ACC112 (cell line): ENCODE measurements at regions not wholly inside any gene's neighbourhood (a gene's known extent, or its start where the extent isn't known, plus 50 kb on each side); places are given as distances from the start of the nearest gene placed in this dataset.

Source experiments
- H2AFZ ChIP-seq: fragments of 200-600 bp; sonication (generic); one replicate; pipeline ENCODE4 v1.6.0; 2017; ENCODE audit warnings: antibody characterized with exemption, low read length; ENCODE audit not compliant: unreplicated experiment
- H3K27ac ChIP-seq: fragments of 200-600 bp; sonication (generic); 2 replicates; pipeline ENCODE4 v1.5.1; 2014; ENCODE audit warnings: low read depth, mild to moderate bottlenecking, antibody characterized with exemption, low read length, moderate library complexity
- H3K27me3 ChIP-seq: fragments of 200-600 bp; sonication (generic); 2 replicates; pipeline ENCODE4 v1.6.1; 2014; ENCODE audit warnings: mild to moderate bottlenecking, antibody characterized with exemption, low read length, moderate library complexity, mixed read lengths; ENCODE audit not compliant: insufficient read depth
- H3K36me3 ChIP-seq: fragments of 200-600 bp; sonication (generic); 2 replicates; pipeline ENCODE4 v1.6.1; 2016; ENCODE audit warnings: mild to moderate bottlenecking, antibody characterized with exemption, low read length, moderate library complexity, mixed read lengths; ENCODE audit not compliant: insufficient read depth
- H3K4me1 ChIP-seq: fragments of 200-600 bp; sonication (generic); one replicate; pipeline ENCODE4 v1.6.1; 2016; ENCODE audit warnings: low read length, mixed read lengths; ENCODE audit not compliant: insufficient read depth, unreplicated experiment, control insufficient read depth
- H3K4me3 ChIP-seq: fragments of 200-600 bp; sonication (generic); 2 replicates; pipeline ENCODE4 v1.5.1; 2014; ENCODE audit warnings: mild to moderate bottlenecking, low read depth, low read length
- H3K79me2 ChIP-seq: fragments of 200-600 bp; sonication (generic); one replicate; pipeline ENCODE4 v1.6.0; 2016; ENCODE audit warnings: low read length; ENCODE audit not compliant: control insufficient read depth, unreplicated experiment, insufficient read depth

DNA sequence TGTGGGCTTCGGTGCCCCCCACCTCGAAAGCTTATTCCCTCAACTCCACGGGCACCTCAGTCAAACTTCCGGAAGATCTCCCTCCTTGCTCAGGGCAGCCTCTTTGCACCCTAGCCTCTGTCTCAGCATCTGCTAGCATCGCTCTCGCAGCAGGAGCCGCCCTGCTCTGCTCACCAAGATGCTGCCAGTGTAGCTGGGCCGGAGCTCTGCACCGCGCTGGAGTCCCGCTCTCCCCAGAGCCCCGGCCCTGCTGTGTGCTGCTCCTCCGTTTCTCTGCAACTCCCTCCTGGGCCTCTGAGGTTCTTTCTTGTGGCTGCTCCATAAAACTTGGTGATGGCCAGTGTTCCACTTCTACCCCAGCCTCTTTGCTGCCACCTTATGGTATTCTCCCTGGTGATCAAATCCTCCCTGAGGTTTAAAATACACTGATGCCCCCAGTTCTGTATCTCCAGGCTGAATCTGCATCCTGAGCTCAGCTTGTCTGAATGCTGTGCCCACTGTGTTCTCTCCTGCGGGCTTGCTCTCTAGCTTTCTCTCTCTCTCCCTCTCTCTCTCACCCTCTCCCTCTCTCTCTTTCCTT lies 198.0 kb downstream of the UQCRFS1 start:
- Histone ChIP-seq H3K4me3 (no peak overlapping the region), H3K79me2 (no peaks in the 10 kb centered on the region), H3K4me1 (no peaks in the 10 kb centered on the region), H3K27me3 (peaks cover 9% of the 10 kb centered on the region; the same call in 1 of the 2 replicates), H2AFZ (no peak overlapping the region), H3K27ac (no peak overlapping the region), H3K36me3 (no peaks in the 10 kb centered on the region)

- Histone ChIP-seq H3K27me3 (peaks cover 9% of the 10 kb centered on the region; the same call in 1 of the 2 replicates), H2AFZ (no peak overlapping the region), H3K4me3 (no peak overlapping the region), H3K4me1 (no peaks in the 10 kb centered on the region), H3K79me2 (no peaks in the 10 kb centered on the region), H3K27ac (no peak overlapping the region), H3K36me3 (no peaks in the 10 kb centered on the region)
These were observed 199.0 kb downstream of the UQCRFS1 start for GRCh38 chr19:29013988-29014387.

DNA sequence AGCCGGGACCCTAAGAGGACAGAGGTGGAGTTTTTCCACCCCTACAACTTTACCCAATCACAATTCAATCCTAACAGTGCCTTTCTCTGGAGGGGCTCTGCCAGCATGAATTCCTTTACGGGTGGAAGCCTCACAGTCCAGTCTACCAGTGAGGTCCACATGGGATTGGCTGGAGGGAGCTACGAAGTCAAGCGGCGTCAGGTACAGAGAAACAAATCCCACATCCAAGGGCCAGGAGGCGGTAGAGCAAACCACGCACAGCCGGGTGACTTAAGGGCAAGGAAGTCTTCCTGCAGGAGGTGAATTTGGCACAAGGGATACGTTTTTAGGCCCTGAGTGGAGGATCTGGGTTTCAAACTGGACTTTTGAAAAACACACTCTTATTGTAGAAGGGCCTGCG lies 199.6 kb downstream of the UQCRFS1 start:
- Histone ChIP-seq H2AFZ (no peak overlapping the region), H3K79me2 (no peaks in the 10 kb centered on the region), H3K27me3 (peaks cover 9% of the 10 kb centered on the region; the same call in 1 of the 2 replicates), H3K4me1 (no peaks in the 10 kb centered on the region), H3K36me3 (no peaks in the 10 kb centered on the region), H3K4me3 (no peak overlapping the region), H3K27ac (no peak overlapping the region)

GRCh38 chr19:29012457-29012856 lies 200.5 kb downstream of the UQCRFS1 start:
- H3K4me1 ChIP-seq: no peaks in the 10 kb centered on the region
- peaks cover 9% of the 10 kb centered on the region; the same call in 1 of the 2 replicates for H3K27me3 ChIP-seq
- no peak overlapping the region for H2AFZ ChIP-seq
- H3K36me3 ChIP-seq: no peaks in the 10 kb centered on the region
- H3K4me3 ChIP-seq: no peak overlapping the region
- H3K27ac ChIP-seq: no peak overlapping the region
- no peaks in the 10 kb centered on the region for H3K79me2 ChIP-seq

GRCh38 chr19:29010276-29010675 lies 202.7 kb downstream of the UQCRFS1 start:
- Histone ChIP-seq H2AFZ (no peak overlapping the region), H3K4me1 (no peaks in the 10 kb centered on the region), H3K79me2 (no peaks in the 10 kb centered on the region), H3K27me3 (no peaks in the 10 kb centered on the region), H3K4me3 (no peak overlapping the region), H3K36me3 (no peaks in the 10 kb centered on the region), H3K27ac (no peak overlapping the region)

GRCh38 chr19:29006057-29006735 lies 206.8 kb downstream of the UQCRFS1 start:
- 0 out of 2 replicates have a peak, but pooled peaks cover 6% of the 10 kb centered on the region for H3K27me3 ChIP-seq
- no peaks in the 10 kb centered on the region for H3K79me2 ChIP-seq
- H3K4me1 ChIP-seq: no peaks in the 10 kb centered on the region
- H3K27ac ChIP-seq: no peak overlapping the region
- no peak overlapping the region for H3K4me3 ChIP-seq
- no peaks in the 10 kb centered on the region for H3K36me3 ChIP-seq
- H2AFZ ChIP-seq: no peak overlapping the region

DNA sequence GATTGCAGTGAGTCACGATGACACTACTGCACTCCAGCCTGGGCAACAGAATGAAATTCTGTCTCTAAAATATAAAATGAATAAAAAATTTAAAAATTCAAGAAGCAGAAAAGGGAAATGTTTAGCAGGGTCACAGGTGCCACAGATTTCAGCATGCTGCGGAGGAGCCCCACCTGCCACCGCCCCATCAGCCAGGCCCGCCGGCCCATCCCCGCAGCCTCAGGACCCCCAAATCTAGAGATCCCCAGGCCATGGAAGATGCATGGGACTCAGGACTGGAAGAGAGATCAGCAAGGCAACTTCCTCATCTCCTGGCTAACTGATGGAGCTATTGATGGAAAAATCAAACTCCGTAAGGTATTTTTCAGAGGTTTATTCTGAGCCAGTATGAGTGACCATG lies 208.2 kb downstream of the UQCRFS1 start:
- no peak overlapping the region for H2AFZ ChIP-seq
- no peaks in the 10 kb centered on the region for H3K36me3 ChIP-seq
- no peak overlapping the region for H3K4me3 ChIP-seq
- H3K4me1 ChIP-seq: no peaks in the 10 kb centered on the region
- no peaks in the 10 kb centered on the region for H3K79me2 ChIP-seq
- peaks cover 12% of the 10 kb centered on the region; the same call in 1 of the 2 replicates for H3K27me3 ChIP-seq
- no peak overlapping the region for H3K27ac ChIP-seq

DNA sequence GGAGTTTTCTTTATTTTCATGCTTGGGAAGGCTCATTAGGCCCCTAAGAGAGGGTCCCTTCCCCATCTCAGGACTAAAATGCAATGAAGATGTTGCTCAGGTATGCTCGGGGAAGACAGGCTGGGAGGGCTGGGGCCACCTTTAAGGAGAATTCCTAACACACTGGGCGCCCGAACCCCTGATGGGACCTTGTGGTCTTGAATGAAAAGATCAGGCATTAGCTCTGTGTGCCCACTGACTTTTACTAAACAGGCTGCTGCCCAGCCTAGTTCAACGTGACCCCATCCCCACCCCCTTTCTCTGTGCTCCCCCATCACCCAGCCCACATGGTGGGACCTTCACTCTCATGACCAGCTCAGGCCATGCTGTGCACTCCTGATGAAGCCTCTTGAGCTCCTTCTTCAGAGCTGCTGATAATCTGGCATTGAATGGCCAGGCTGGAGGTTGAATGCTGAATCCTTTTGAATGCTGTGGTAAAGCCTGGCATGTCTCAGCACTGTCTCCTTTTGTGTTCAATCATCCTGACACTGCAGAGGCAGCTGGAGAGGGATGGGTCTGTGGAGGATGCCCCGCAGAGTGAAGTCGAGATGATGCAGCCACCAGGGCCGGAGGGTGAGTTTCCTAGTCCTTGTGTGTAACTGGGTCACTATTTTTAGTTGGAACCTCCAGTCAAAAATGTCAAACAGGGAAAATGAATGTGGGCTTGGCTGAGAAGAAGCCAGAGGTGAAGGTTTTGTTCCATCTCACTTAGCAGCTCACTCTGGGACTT lies 209.1 kb downstream of the UQCRFS1 start:
- Histone ChIP-seq H3K4me3 (no peak overlapping the region), H3K36me3 (no peaks in the 10 kb centered on the region), H3K4me1 (no peaks in the 10 kb centered on the region), H3K27me3 (peaks cover 12% of the 10 kb centered on the region; the same call in 1 of the 2 replicates), H3K79me2 (no peaks in the 10 kb centered on the region), H3K27ac (no peak overlapping the region), H2AFZ (no peak overlapping the region)

DNA sequence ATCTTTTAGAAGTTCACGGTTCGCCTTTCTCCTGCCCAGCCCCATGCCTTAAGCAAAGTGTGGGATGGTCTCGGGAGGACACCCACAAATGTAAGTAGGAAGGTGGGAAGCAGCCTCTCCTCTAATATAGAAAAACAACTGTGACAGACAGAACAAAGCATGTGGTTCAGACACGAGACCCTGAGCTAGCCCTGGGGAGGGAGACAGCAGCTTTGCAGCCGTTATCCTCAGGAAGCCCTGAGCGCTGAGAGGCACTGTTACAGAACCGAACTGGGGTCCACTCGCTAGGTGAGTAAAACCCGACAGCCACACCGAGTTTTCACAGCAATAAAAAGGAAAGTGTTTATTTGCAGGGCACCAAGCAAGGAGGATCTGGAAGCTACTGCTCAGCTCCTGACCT lies 210.6 kb downstream of the UQCRFS1 start:
- Histone ChIP-seq H3K4me3 (no peak overlapping the region), H3K27ac (no peak overlapping the region), H2AFZ (no peak overlapping the region), H3K36me3 (no peaks in the 10 kb centered on the region), H3K79me2 (no peaks in the 10 kb centered on the region), H3K4me1 (no peaks in the 10 kb centered on the region), H3K27me3 (peaks cover 12% of the 10 kb centered on the region; the same call in 1 of the 2 replicates)

DNA sequence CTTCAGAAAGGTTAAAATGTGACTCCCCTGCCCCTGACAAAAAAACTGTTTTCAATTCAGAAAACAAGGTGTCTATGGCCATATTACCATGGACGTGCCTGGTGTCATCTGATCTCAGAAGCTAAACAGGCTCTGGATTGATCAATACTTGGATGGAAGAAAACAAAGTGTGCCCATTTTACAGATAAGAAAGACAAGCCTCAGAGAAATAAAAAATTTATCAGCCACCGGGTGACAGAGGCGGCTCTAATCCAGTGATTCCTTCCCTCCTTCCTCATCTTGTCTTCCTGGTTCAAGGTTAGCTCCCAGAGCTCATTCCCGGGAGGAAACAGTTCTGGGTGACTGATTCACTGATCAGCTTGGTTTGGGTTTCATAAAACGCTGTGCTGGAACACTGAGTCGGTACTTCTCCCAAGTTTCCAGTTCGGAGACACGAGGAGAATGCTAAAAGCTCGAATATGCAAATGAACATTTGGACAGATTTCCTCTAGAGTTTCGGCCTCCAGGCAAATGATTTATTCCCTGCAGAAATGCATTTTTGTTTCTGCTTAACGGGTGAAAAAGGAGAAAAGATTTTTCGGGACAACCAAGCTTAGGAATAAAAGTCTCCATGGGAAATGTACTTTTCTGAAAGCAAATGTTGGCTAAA lies 211.2 kb downstream of the UQCRFS1 start:
- Histone ChIP-seq H3K79me2 (no peaks in the 10 kb centered on the region), H3K27me3 (peaks cover 12% of the 10 kb centered on the region; the same call in 1 of the 2 replicates), H3K4me1 (no peaks in the 10 kb centered on the region), H3K36me3 (no peaks in the 10 kb centered on the region), H3K27ac (no peak overlapping the region), H2AFZ (no peak overlapping the region), H3K4me3 (no peak overlapping the region)
